ENCODE measurements at regions not wholly inside any gene's neighbourhood (a gene's known extent, or its start where the extent isn't known, plus 50 kb on each side); places are given as distances from the start of the nearest gene placed in this dataset.

DNA sequence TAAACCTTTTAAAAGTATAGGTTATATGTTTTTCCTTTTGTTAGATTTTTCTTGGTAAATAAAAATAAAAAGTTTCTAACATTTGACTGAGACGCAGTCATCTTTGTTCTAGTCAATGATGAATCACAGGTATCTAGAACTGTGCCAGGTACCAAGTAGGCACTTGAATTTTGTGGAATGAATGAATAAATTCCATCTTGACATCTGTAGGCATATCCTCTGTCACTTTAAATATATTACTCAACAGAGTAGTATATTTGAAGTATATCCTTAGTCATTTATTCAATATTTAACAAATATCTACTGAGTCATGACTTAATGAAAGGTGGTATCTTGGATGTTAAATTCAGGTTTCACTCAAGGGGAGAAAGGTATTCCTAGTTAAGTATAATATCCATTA lies 828.4 kb downstream of the TUSC7 start:
- 55 to 58% methylated on average over 1 of the region's 1 CpG for WGBS, 2 donors
- intact Hi-C loops (cut with DNase I; ENCODE audit: low total_unique reads) = no loop called here
- DNase-seq (ENCODE audit: low spot score in 2 of 2) = no peak
- TF ChIP-seq CTCF (IDR thresholded peaks at IDR 0.05) (no peak), POLR2A (IDR thresholded peaks at IDR 0.05) (no peak)
- H3K4me3 ChIP-seq (ENCODE audit: low read depth, poor library complexity, severe bottlenecking) = no peak overlapping the region

DNA sequence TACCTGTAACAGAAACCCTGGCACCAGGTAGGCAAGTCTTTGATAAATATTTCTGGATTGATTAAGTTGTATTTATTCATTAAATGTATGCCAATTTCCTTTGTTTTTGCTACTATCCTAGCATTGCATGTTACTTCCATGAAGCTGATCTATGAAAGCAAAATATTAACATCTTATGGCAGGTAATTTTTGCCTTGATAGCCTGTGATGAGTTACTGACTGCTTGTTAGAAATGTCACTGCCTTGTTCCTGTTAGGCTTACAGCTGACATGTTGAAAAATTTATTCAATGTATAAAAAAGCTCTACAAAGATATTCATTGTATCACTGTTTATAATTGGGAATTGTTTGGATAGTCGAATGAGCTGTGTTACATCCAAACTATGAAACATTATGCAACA lies 830.1 kb downstream of the TUSC7 start:
- no peak for DNase-seq (ENCODE audit: low spot score in 2 of 2)
- intact Hi-C loops (cut with DNase I; ENCODE audit: low total_unique reads) = no loop called here
- WGBS, 2 donors = 73 to 81% methylated on average over 1 of the region's 1 CpG
- TF ChIP-seq CTCF (IDR thresholded peaks at IDR 0.05) = no peak
- no peak for TF ChIP-seq POLR2A (IDR thresholded peaks at IDR 0.05)
- H3K4me3 ChIP-seq (ENCODE audit: low read depth, poor library complexity, severe bottlenecking) = no peak overlapping the region

DNA sequence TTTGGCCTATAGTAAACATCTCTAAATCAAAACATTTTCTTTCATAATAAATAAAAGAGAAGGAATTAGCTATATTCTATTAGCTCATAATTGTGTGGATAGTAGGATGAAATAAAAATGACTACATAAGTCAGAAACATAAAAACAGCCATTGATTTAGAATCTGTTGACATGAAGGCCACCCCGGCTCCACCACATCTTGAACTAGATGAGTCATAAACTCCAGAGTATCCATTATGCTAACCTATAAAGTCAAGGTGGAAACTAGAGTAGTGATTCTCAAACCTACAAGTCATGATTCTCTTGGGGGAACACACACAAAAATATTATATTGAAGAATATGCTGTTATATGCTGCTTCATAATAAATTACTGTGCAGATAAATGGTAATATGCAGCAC lies 831.0 kb downstream of the TUSC7 start:
- no peak for TF ChIP-seq POLR2A (IDR thresholded peaks at IDR 0.05)
- DNase-seq (ENCODE audit: low spot score in 2 of 2) = no peak
- no peak overlapping the region for H3K4me3 ChIP-seq (ENCODE audit: low read depth, poor library complexity, severe bottlenecking)
- WGBS, 2 donors = 73 to 77% methylated on average over 1 of the region's 1 CpG
- intact Hi-C loops (cut with DNase I; ENCODE audit: low total_unique reads) = no loop called here

GRCh38 chr3:117541721-117542120 lies 832.1 kb downstream of the TUSC7 start:
- DNase-seq (ENCODE audit: low spot score in 2 of 2) = no peak
- WGBS, 2 donors = 84 to 86% methylated on average over 3 of the region's 3 CpGs
- TF ChIP-seq CTCF (IDR thresholded peaks at IDR 0.05) = no peak
- TF ChIP-seq POLR2A (IDR thresholded peaks at IDR 0.05) = no peak
- no peak overlapping the region for H3K4me3 ChIP-seq (ENCODE audit: low read depth, poor library complexity, severe bottlenecking)
- intact Hi-C loops (cut with DNase I; ENCODE audit: low total_unique reads) = no loop called here

DNA sequence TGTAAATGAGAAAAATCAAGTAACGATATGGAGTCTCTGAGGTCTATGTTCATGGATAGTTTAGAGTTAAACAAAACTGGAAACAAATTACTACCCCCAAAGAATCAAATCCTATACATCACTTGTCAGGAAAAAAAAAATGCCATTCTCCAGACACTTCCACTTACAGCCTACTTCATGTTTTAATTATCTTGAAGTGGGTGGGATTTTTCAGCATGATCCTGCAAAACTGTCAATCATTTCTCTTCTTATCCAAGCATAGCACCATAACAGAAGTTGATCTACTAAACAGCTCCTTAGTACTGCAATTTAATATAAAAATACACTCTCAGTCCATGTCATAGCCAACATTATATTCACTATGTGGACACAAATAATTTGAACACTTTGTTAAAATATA lies 833.9 kb downstream of the TUSC7 start:
- no peak for DNase-seq (ENCODE audit: low spot score in 2 of 2)
- no peak for TF ChIP-seq CTCF (IDR thresholded peaks at IDR 0.05)
- no peak overlapping the region for H3K4me3 ChIP-seq (ENCODE audit: low read depth, poor library complexity, severe bottlenecking)
- WGBS, 2 donors = 92 to 95% methylated on average over 1 of the region's 1 CpG
- intact Hi-C loops (cut with DNase I; ENCODE audit: low total_unique reads) = no loop called here

DNA sequence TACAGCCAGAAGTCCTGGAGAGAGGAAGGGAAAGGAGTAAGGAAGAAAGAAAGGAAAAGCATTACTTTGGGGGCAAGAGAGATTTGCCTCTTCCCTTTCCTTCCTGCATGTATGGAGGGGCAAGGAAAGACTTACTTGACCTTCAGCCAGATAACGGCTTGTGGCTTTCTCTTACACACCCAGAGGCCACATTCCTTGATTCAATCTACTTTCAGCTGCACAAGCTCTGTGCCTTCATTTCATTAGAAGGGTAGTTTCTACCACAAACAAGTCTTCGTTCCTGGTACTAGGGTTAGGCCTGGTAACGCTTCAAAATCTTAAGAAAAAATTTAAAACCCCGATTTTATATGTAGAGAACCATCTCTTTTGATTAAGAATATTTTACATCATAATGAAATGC lies 835.9 kb downstream of the TUSC7 start:
- WGBS, 2 donors = 76 to 82% methylated on average over 4 of the region's 4 CpGs
- intact Hi-C loops (cut with DNase I; ENCODE audit: low total_unique reads) = no loop called here
- TF ChIP-seq POLR2A (IDR thresholded peaks at IDR 0.05) (no peak), CTCF (IDR thresholded peaks at IDR 0.05) (no peak)
- DNase-seq (ENCODE audit: low spot score in 2 of 2) = no peak
- H3K4me3 ChIP-seq (ENCODE audit: low read depth, poor library complexity, severe bottlenecking) = no peak overlapping the region

Data from lower leg skin (tissue), 4 donors.